ENCODE measurements at regions not wholly inside any gene's neighbourhood (a gene's known extent, or its start where the extent isn't known, plus 50 kb on each side); places are given as distances from the start of the nearest gene placed in this dataset.
"Not testable (repeated sequence)": the region's sequence is repeated elsewhere in the genome, so short reads cannot be mapped to it uniquely, and the experiment has no call there.

- DNase-seq: peak; percentile 11 to 20
These were observed 69.4 kb upstream of the NUDT4B start for GRCh38 chr1:148679050-148679786.

- not testable (repeated sequence) for DNase-seq
These were observed 68.7 kb upstream of the NUDT4B start for GRCh38 chr1:148679787-148680326.

- not testable (repeated sequence) for DNase-seq
These were observed 61.8 kb upstream of the NUDT4B start for GRCh38 chr1:148686735-148687134.

- not testable (repeated sequence) for DNase-seq
These were observed 61.2 kb upstream of the NUDT4B start for GRCh38 chr1:148687376-148687775.
